ENCODE measurements at regions not wholly inside any gene's neighbourhood (a gene's known extent, or its start where the extent isn't known, plus 50 kb on each side); places are given as distances from the start of the nearest gene placed in this dataset.
"Not testable (repeated sequence)": the region's sequence is repeated elsewhere in the genome, so short reads cannot be mapped to it uniquely, and the experiment has no call there.

DNA sequence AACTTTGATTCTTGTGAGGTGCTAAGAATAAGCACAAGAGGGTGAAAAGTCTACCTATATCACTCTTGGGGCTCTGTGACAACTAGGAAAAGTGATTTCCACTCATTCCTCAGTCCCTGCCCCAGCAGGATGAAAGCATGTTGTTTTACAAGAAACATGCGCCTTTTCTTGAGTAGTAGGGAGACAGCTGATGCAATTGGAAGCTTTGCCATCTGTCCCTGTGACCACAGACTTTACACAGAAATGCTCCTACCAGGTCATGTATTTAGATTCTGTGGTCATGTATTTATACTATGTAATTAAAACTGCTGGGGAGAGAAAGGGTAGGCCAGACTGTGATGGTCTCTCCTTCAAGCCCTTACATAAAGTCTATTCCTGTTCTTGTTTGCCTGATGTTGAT is 445.5 kb downstream of the PTPRC start:
- 22% methylated on average over 1 of the region's 1 CpG for WGBS
- no peak overlapping the region for H3K27ac ChIP-seq (replicated peaks in 1 of 4)
- H3K36me3 ChIP-seq, result no peaks in the 10 kb centered on the region
- H3K9me3 ChIP-seq, result no peaks in the 10 kb centered on the region
- H3K4me1 ChIP-seq, result peaks cover 0 to 5% (median 0%) of the 10 kb centered on the region in 4 donors
- intact Hi-C loops (cut with DNase I), result no loop called here
- TF ChIP-seq EP300 (IDR thresholded peaks at IDR 0.05) (no peak), POLR2AphosphoS5 (IDR thresholded peaks at IDR 0.05) (no peak), POLR2A (IDR thresholded peaks at IDR 0.05; ENCODE audit: low read depth) (no peak)
- TF ChIP-seq, protein P1, sequence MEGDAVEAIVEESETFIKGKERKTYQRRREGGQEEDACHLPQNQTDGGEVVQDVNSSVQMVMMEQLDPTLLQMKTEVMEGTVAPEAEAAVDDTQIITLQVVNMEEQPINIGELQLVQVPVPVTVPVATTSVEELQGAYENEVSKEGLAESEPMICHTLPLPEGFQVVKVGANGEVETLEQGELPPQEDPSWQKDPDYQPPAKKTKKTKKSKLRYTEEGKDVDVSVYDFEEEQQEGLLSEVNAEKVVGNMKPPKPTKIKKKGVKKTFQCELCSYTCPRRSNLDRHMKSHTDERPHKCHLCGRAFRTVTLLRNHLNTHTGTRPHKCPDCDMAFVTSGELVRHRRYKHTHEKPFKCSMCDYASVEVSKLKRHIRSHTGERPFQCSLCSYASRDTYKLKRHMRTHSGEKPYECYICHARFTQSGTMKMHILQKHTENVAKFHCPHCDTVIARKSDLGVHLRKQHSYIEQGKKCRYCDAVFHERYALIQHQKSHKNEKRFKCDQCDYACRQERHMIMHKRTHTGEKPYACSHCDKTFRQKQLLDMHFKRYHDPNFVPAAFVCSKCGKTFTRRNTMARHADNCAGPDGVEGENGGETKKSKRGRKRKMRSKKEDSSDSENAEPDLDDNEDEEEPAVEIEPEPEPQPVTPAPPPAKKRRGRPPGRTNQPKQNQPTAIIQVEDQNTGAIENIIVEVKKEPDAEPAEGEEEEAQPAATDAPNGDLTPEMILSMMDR (IDR thresholded peaks at IDR 0.05), result no peak
- no peaks in the 10 kb centered on the region for H3K27me3 ChIP-seq
- H3K4me3 ChIP-seq, result no peak overlapping the region
- DNase-seq (ENCODE audit: extremely low spot score), result no peak

DNA sequence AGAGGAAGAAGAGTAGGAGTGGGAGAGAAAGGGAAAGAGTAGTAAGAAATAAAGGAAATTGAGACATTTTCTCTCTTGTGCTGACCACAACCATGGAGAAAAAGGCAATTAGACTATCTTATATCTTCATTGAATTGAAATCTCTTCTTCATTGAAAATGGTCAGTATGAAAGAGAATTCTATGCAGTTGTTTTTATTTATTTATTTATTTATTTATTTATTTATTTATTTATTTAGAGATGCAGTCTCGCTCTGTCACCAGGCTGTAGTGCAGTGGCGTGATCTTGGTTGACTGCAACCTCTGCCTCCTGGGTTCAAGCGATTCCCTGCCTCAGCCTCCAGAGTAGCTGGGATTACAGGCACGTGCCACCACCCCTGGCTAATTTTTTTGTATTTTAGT is 447.1 kb downstream of the PTPRC start:
- Histone ChIP-seq H3K4me1 (peaks cover 0 to 5% (median 0%) of the 10 kb centered on the region in 4 donors), H3K27me3 (no peaks in the 10 kb centered on the region), H3K9me3 (no peaks in the 10 kb centered on the region), H3K27ac (replicated peaks in 1 of 4) (no peak overlapping the region), H3K36me3 (no peaks in the 10 kb centered on the region), H3K4me3 (no peak overlapping the region)
- DNase-seq (ENCODE audit: extremely low spot score), result no peak
- no peak for TF ChIP-seq EP300 (IDR thresholded peaks at IDR 0.05)
- TF ChIP-seq POLR2A (IDR thresholded peaks at IDR 0.05; ENCODE audit: low read depth), result no peak
- TF ChIP-seq, protein P1 (IDR thresholded peaks at IDR 0.05), result no peak
- no peak for TF ChIP-seq POLR2AphosphoS5 (IDR thresholded peaks at IDR 0.05)
- 96% methylated on average over 4 of the region's 4 CpGs for WGBS
- intact Hi-C loops (cut with DNase I), result no loop called here

DNA sequence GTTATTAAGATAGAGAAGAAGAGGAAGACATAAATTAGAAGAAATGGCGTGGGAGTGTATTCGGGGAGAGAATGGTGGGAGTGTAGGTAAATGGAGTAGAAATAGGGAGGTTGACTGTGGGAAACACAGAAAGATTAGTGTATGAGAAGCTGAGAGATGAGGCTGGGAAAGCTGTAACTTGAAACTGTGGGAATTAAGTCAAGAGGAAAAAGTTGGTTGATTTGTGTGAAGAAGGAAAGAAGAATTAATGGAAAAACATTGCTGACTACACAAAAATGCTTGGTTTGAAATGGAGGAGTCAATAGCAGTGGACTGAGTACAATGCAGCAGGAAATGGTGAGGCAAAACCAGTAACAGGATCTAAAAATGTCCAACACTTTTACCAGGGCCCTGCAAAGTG is 448.3 kb downstream of the PTPRC start:
- TF ChIP-seq EP300 (IDR thresholded peaks at IDR 0.05) (no peak), POLR2AphosphoS5 (IDR thresholded peaks at IDR 0.05) (no peak), POLR2A (IDR thresholded peaks at IDR 0.05; ENCODE audit: low read depth) (no peak)
- TF ChIP-seq, protein P1 (IDR thresholded peaks at IDR 0.05), result no peak
- WGBS, result 95% methylated on average over 2 of the region's 2 CpGs

DNA sequence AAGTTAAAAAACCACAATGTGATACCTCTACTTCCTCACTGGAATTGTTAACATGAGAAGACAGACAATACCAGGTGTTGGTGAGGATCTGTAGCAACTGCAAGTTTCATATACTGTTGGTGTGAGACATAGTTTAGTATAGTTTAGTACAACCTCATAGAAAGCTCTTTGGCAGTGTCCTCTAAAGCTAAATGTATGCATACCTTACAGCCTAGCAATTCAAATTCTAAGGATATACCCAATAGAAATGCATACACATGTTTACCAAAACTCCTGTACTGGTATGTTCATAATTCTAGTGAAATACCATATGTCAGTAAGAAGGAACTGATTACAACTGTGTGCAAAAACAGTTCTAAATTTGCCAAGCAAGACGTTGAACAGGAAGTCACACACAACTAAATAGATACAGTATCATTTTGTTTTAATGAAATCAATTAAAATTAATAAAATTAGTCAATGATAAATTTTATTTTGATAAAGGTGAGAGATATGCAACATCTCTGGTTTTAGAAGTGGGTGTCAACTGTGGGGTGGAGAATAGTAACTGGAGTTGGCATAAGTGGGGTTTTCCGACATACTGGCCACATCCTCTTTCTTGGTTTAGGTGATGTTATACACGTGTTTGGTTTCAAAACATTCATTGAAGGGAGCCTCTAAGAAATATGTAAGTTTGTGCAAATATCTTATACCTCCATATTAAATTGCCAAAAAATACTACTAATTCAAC is 450.7 kb downstream of the PTPRC start:
- TF ChIP-seq POLR2A (IDR thresholded peaks at IDR 0.05; ENCODE audit: low read depth) (no peak), EP300 (IDR thresholded peaks at IDR 0.05) (no peak), POLR2AphosphoS5 (IDR thresholded peaks at IDR 0.05) (no peak)
- TF ChIP-seq, protein P1 (IDR thresholded peaks at IDR 0.05), result no peak
- Histone ChIP-seq H3K36me3 (no peaks in the 10 kb centered on the region), H3K4me3 (no peak overlapping the region), H3K9me3 (no peaks in the 10 kb centered on the region), H3K4me1 (no peaks in the 10 kb centered on the region), H3K27ac (replicated peaks in 1 of 4) (no peak overlapping the region), H3K27me3 (no peaks in the 10 kb centered on the region)
- intact Hi-C loops (cut with DNase I), result no loop called here
- WGBS, result 61% methylated on average over 3 of the region's 3 CpGs
- DNase-seq (ENCODE audit: extremely low spot score), result no peak

More for the DNA sequence above, 448.3 kb downstream of the PTPRC start:
- Histone ChIP-seq H3K36me3 (no peaks in the 10 kb centered on the region), H3K27me3 (no peaks in the 10 kb centered on the region), H3K4me3 (no peak overlapping the region), H3K4me1 (peaks cover 0 to 5% (median 0%) of the 10 kb centered on the region in 4 donors), H3K27ac (replicated peaks in 1 of 4) (no peak overlapping the region), H3K9me3 (no peaks in the 10 kb centered on the region)
- intact Hi-C loops (cut with DNase I), result no loop called here
- DNase-seq (ENCODE audit: extremely low spot score), result no peak

DNA sequence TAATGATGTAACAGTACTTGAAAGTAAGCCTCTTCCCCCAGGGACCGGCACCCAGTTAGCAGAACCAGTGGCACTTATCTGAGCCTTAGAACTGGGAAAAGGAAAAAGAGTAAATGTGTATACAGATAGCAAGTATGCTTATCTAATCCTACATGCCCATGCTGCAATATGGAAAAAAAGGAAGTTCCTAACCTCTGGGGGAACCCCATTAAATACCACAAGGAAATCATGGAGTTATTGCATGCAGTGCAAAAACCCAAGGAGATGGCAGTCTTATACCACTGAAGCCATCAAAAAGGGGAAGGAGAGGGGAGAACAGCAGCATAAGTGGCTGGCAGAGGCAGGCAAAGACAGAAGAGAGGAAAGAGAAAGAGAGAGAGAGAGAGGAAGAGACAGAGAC is 456.8 kb downstream of the PTPRC start:
- H3K27ac ChIP-seq (replicated peaks in 1 of 4); H3K36me3 ChIP-seq; DNase-seq (ENCODE audit: extremely low spot score); H3K9me3 ChIP-seq; H3K4me3 ChIP-seq; H3K4me1 ChIP-seq; H3K27me3 ChIP-seq; intact Hi-C loops (cut with DNase I): not testable (repeated sequence)
- 67% methylated on average over 1 of the region's 1 CpG for WGBS
